PC-3 (cell line): ENCODE measurements at regions not wholly inside any gene's neighbourhood (a gene's known extent, or its start where the extent isn't known, plus 50 kb on each side); places are given as distances from the start of the nearest gene placed in this dataset.

Source experiments
- ATAC-seq: fragments of 200-7000 bp; cut with Tn5 transposase; 2 replicates; pipeline ENCODE4 v1.9.1; 2020; ENCODE audit warnings: mild to moderate bottlenecking, moderate library complexity
- BruUV-seq: library from RNA; stranded (reverse); fragments of 400-500 nt; replicated peaks from 2 replicates; lab custom pipeline; 2021; lab: Mats Ljungman, UMichigan
- CTCF ChIA-PET: fragments of 300-600 bp; sonication (Branson Sonifier 250); formaldehyde crosslinking; loops from one replicate; lab custom pipeline; 2022; ENCODE audit warnings: antibody characterized with exemption; lab: Charles Lee
- POLR2A ChIA-PET: fragments of 300-600 bp; sonication (Branson Sonifier 250); formaldehyde crosslinking; loops from one replicate; lab custom pipeline; 2022; ENCODE audit warnings: antibody characterized with exemption; ENCODE audit not compliant: unreplicated experiment; lab: Charles Lee
- DNase-seq: peaks from one replicate; pipeline ENCODE4 v3.0.0-alpha.2; 2015
- H2AFZ ChIP-seq: fragments of 300-600 bp; sonication (generic); 2 replicates; pipeline ENCODE4 v1.6.0; 2016; ENCODE audit warnings: antibody characterized with exemption, low read length
- H3F3A ChIP-seq: fragments of 300-600 bp; sonication (generic); one replicate; pipeline ENCODE4 v1.6.0; 2017; ENCODE audit warnings: antibody characterized with exemption, low read length, control low read depth, mild to moderate bottlenecking; ENCODE audit not compliant: unreplicated experiment
- H3K27ac ChIP-seq: fragments of 300-600 bp; sonication (generic); 2 replicates; pipeline ENCODE4 v1.5.1; 2016; ENCODE audit warnings: mild to moderate bottlenecking, low read length
- H3K27me3 ChIP-seq: fragments of 300-600 bp; sonication (generic); 2 replicates; pipeline ENCODE4 v1.6.1; 2016; ENCODE audit warnings: low read length, mixed read lengths
- H3K36me3 ChIP-seq: fragments of 300-600 bp; sonication (generic); 2 replicates; pipeline ENCODE4 v1.6.1; 2016; ENCODE audit warnings: low read depth, mixed run types, low read length, mixed read lengths
- H3K4me1 ChIP-seq: fragments of 300-600 bp; sonication (generic); 2 replicates; pipeline ENCODE4 v1.5.1; 2016; ENCODE audit warnings: low read length; ENCODE audit not compliant: insufficient read depth
- H3K4me2 ChIP-seq: fragments of 300-600 bp; sonication (generic); 2 replicates; pipeline ENCODE4 v1.6.0; 2016; ENCODE audit warnings: low read length
- H3K4me3 ChIP-seq: fragments of 300-600 bp; sonication (generic); 2 replicates; pipeline ENCODE4 v1.5.1; 2016; ENCODE audit warnings: mild to moderate bottlenecking, low read length, mixed read lengths
- H3K79me2 ChIP-seq: fragments of 300-600 bp; sonication (generic); 2 replicates; pipeline ENCODE4 v1.6.1; 2017; ENCODE audit warnings: low read length, mixed read lengths
- H3K9ac ChIP-seq: fragments of 300-600 bp; sonication (generic); 2 replicates; pipeline ENCODE4 v1.6.0; 2016; ENCODE audit warnings: mild to moderate bottlenecking, low read length
- H3K9me2 ChIP-seq: fragments of 300-600 bp; sonication (generic); replicated peaks from 2 replicates; pipeline ENCODE4 v1.6.1; 2016; ENCODE audit warnings: mixed run types, low read length, mixed read lengths
- H3K9me3 ChIP-seq: fragments of 300-600 bp; sonication (generic); 2 replicates; pipeline ENCODE4 v1.6.1; 2016; ENCODE audit warnings: low read length, mixed read lengths
- H4K20me1 ChIP-seq: fragments of 300-600 bp; sonication (generic); 2 replicates; pipeline ENCODE4 v1.6.1; 2016; ENCODE audit warnings: low read length, mixed read lengths
- CTCF ChIP-seq: fragments of 300-600 bp; sonication (generic); conservative IDR thresholded peaks from 2 replicates; pipeline ENCODE4 v1.5.1; 2017; ENCODE audit warnings: antibody characterized with exemption, low read depth, mild to moderate bottlenecking, low read length
- EZH2 ChIP-seq: fragments of 300-600 bp; sonication (generic); IDR thresholded peaks from one replicate; pipeline ENCODE4 v1.6.1; 2017; ENCODE audit warnings: antibody characterized with exemption, mild to moderate bottlenecking, low read length; ENCODE audit not compliant: unreplicated experiment
- EZH2phosphoT487 ChIP-seq: fragments of 300-600 bp; sonication (generic); IDR thresholded peaks from 2 replicates; pipeline ENCODE4 v1.6.1; 2018; ENCODE audit warnings: mild to moderate bottlenecking, antibody characterized with exemption, low read length, borderline replicate concordance
- intact Hi-C: fragments of 100-400 bp; cut with micrococcal nuclease; formaldehyde crosslinking; loops from 2 replicates; pipeline ENCODE4 v1.9.0; 2023

GRCh38 chr10:43898592-43898991 is 249.9 kb upstream of the ZNF32 start:
- H3K4me1 ChIP-seq: no peaks in the 10 kb centered on the region
- no peaks in the 10 kb centered on the region for H3F3A ChIP-seq
- no peak overlapping the region for H3K4me2 ChIP-seq
- no TSS peak for BruUV-seq
- H3K36me3 ChIP-seq: no peaks in the 10 kb centered on the region
- no peak overlapping the region for H2AFZ ChIP-seq
- POLR2A ChIA-PET: no interaction called here
- no peaks in the 10 kb centered on the region for H4K20me1 ChIP-seq
- no peak overlapping the region for H3K9ac ChIP-seq
- H3K9me2 ChIP-seq: no peaks in the 10 kb centered on the region
- no peaks in the 10 kb centered on the region for H3K79me2 ChIP-seq
- H3K27me3 ChIP-seq: no peaks in the 10 kb centered on the region
- CTCF ChIA-PET: no interaction called here
- H3K9me3 ChIP-seq: no peaks in the 10 kb centered on the region
- TF ChIP-seq CTCF (no peak), EZH2 (no peak)
- DNase-seq: no peak
- no peak overlapping the region for H3K4me3 ChIP-seq
- intact Hi-C loops: no loop called here
- no peak overlapping the region for H3K27ac ChIP-seq
- no peak for ATAC-seq

- Histone ChIP-seq H3K9ac (no peak overlapping the region), H3K27ac (no peak overlapping the region), H3K4me1 (no peaks in the 10 kb centered on the region), H3K27me3 (no peaks in the 10 kb centered on the region), H3K9me3 (no peaks in the 10 kb centered on the region), H3F3A (no peaks in the 10 kb centered on the region), H3K79me2 (no peaks in the 10 kb centered on the region), H3K9me2 (no peaks in the 10 kb centered on the region), H3K4me3 (no peak overlapping the region), H3K4me2 (no peak overlapping the region), H4K20me1 (no peaks in the 10 kb centered on the region), H3K36me3 (no peaks in the 10 kb centered on the region), H2AFZ (no peak overlapping the region)
- ChIA-PET CTCF (no interaction called here), POLR2A (no interaction called here)
- DNase-seq: no peak
- no TSS peak for BruUV-seq
- ATAC-seq: no peak
- TF ChIP-seq EZH2phosphoT487 (no peak), CTCF (no peak), EZH2 (no peak)
- intact Hi-C loops: no loop called here
Observed at GRCh38 chr10:43897765-43898419, 249.2 kb upstream of the ZNF32 start.

GRCh38 chr10:43892062-43892770 is 243.5 kb upstream of the ZNF32 start:
- ATAC-seq (no peak), DNase-seq (peak; percentile 8)
- CTCF ChIA-PET: no interaction called here
- no peaks in the 10 kb centered on the region for H3K79me2 ChIP-seq
- intact Hi-C loops: no loop called here
- no peak overlapping the region for H3K9ac ChIP-seq
- no peak overlapping the region for H3K4me2 ChIP-seq
- TF ChIP-seq EZH2phosphoT487 (no peak), EZH2 (no peak), CTCF (no peak)
- H3K27me3 ChIP-seq: no peaks in the 10 kb centered on the region
- no peaks in the 10 kb centered on the region for H3K9me2 ChIP-seq
- H3K4me3 ChIP-seq: no peak overlapping the region
- H3F3A ChIP-seq: no peaks in the 10 kb centered on the region
- POLR2A ChIA-PET: no interaction called here
- H3K9me3 ChIP-seq: 0 out of 2 replicates have a peak, but pooled peaks cover 10% of the 10 kb centered on the region
- no peaks in the 10 kb centered on the region for H4K20me1 ChIP-seq
- no peaks in the 10 kb centered on the region for H3K36me3 ChIP-seq
- H3K4me1 ChIP-seq: peaks cover 20% of the 10 kb centered on the region; the same call in 1 of the 2 replicates
- no peak overlapping the region for H3K27ac ChIP-seq
- no peak overlapping the region for H2AFZ ChIP-seq
- no TSS peak for BruUV-seq
